DMS114 treated with DMSO at 0.1 percent for 48 hours (cell line): ENCODE measurements at regions not wholly inside any gene's neighbourhood (a gene's known extent, or its start where the extent isn't known, plus 50 kb on each side); places are given as distances from the start of the nearest gene placed in this dataset.

Experiments
- DNase-seq: peaks from one replicate; lab custom pipeline; 2025; ENCODE audit not compliant: unreplicated experiment; lab: John Stamatoyannopoulos, UW

- DNase-seq = no peak
These were observed 147.1 kb upstream of the ATP1B1 start for GRCh38 chr1:168959382-168959781.

- no peak for DNase-seq
These were observed 146.4 kb upstream of the ATP1B1 start for GRCh38 chr1:168960114-168960513.

GRCh38 chr1:168960595-168960994, 145.9 kb upstream of the ATP1B1 start:
- no peak for DNase-seq

GRCh38 chr1:168963601-168964000, 142.9 kb upstream of the ATP1B1 start:
- DNase-seq = no peak

- no peak for DNase-seq
These were observed 142.0 kb upstream of the ATP1B1 start for GRCh38 chr1:168964478-168964877.

GRCh38 chr1:168966217-168966616, 140.3 kb upstream of the ATP1B1 start:
- DNase-seq = no peak

- no peak for DNase-seq
These were observed 139.9 kb upstream of the ATP1B1 start for GRCh38 chr1:168966636-168967035.

GRCh38 chr1:168970926-168971659, 135.4 kb upstream of the ATP1B1 start:
- DNase-seq = no peak

- no peak for DNase-seq
These were observed 134.3 kb upstream of the ATP1B1 start for GRCh38 chr1:168972225-168972624.

GRCh38 chr1:168972887-168973286, 133.6 kb upstream of the ATP1B1 start:
- no peak for DNase-seq

- no peak for DNase-seq
These were observed 132.4 kb upstream of the ATP1B1 start for GRCh38 chr1:168974117-168974516.

- no peak for DNase-seq
These were observed 131.9 kb upstream of the ATP1B1 start for GRCh38 chr1:168974611-168975010.

GRCh38 chr1:168976267-168976666, 130.2 kb upstream of the ATP1B1 start:
- no peak for DNase-seq

GRCh38 chr1:168977618-168978017, 128.9 kb upstream of the ATP1B1 start:
- DNase-seq = no peak

- DNase-seq = no peak
These were observed 127.2 kb upstream of the ATP1B1 start for GRCh38 chr1:168979276-168979675.

GRCh38 chr1:168980180-168980579, 126.3 kb upstream of the ATP1B1 start:
- DNase-seq = no peak

GRCh38 chr1:168980656-168981055, 125.8 kb upstream of the ATP1B1 start:
- no peak for DNase-seq

- DNase-seq = no peak
These were observed 123.7 kb upstream of the ATP1B1 start for GRCh38 chr1:168982778-168983177.

GRCh38 chr1:168987330-168987729, 119.2 kb upstream of the ATP1B1 start:
- DNase-seq = no peak

GRCh38 chr1:168987923-168988322, 118.6 kb upstream of the ATP1B1 start:
- DNase-seq = no peak

GRCh38 chr1:168989985-168990384, 116.5 kb upstream of the ATP1B1 start:
- DNase-seq = no peak

GRCh38 chr1:168991667-168992475, 114.6 kb upstream of the ATP1B1 start:
- DNase-seq = no peak
